H1 (cell line): ENCODE measurements at regions not wholly inside any gene's neighbourhood (a gene's known extent, or its start where the extent isn't known, plus 50 kb on each side); places are given as distances from the start of the nearest gene placed in this dataset.

Source experiments
- CTCF ChIA-PET: fragments of 300-600 bp; sonication (Branson Sonifier 250); formaldehyde crosslinking; loops from one replicate; lab custom pipeline; 2021; ENCODE audit not compliant: partially characterized antibody; lab: Charles Lee
- POLR2A ChIA-PET: fragments of 300-600 bp; sonication (Branson Sonifier 250); formaldehyde crosslinking; loops from one replicate; lab custom pipeline; 2021; ENCODE audit warnings: inconsistent platforms; ENCODE audit not compliant: partially characterized antibody; lab: Charles Lee
- DNase-seq, 2 experiments: peaks; one replicate each; pipeline versions ENCODE4 v3.0.0 to v3.0.0-alpha.2; 2010 to 2022; ENCODE audit warnings: low spot score in 2 of 2, low read depth in 1 of 2, mixed read lengths in 1 of 2
- FAIRE-seq: peaks from 2 replicates; lab custom pipeline; 2011; peaks lifted over from hg19 to GRCh38; lab: Jason Lieb, UNC
- H2AFZ ChIP-seq: 2 replicates; pipeline ENCODE4 v1.8.1; 2012; ENCODE audit warnings: low read length, inconsistent platforms
- H2AK5ac ChIP-seq: 2 replicates; pipeline ENCODE4 v1.6.1; 2013; ENCODE audit warnings: low read depth, low read length
- H2BK120ac ChIP-seq: replicated peaks from 2 replicates; pipeline ENCODE3; 2013; ENCODE audit warnings: low read depth, low read length, inconsistent platforms
- H2BK12ac ChIP-seq: 2 replicates; pipeline ENCODE4 v1.6.1; 2013; ENCODE audit warnings: low read depth, low read length
- H2BK15ac ChIP-seq: 2 replicates; pipeline ENCODE4 v1.6.1; 2013; ENCODE audit warnings: low read length
- H2BK20ac ChIP-seq: 2 replicates; pipeline ENCODE4 v1.6.1; 2013; ENCODE audit warnings: low read length
- H2BK5ac ChIP-seq: 2 replicates; pipeline ENCODE4 v1.6.1; 2013; ENCODE audit warnings: low read depth, low read length
- H3K14ac ChIP-seq: 2 replicates; pipeline ENCODE4 v1.6.1; 2013; ENCODE audit warnings: inconsistent platforms; ENCODE audit not compliant: insufficient read length
- H3K18ac ChIP-seq: 2 replicates; pipeline ENCODE4 v1.6.1; 2013; ENCODE audit warnings: low read length; ENCODE audit errors: extremely low read depth
- H3K23ac ChIP-seq: 2 replicates; pipeline ENCODE4 v1.6.1; 2013; ENCODE audit warnings: inconsistent platforms; ENCODE audit not compliant: insufficient read length
- H3K23me2 ChIP-seq: 2 replicates; pipeline ENCODE4 v1.6.1; 2013; ENCODE audit warnings: low read depth, low read length
- H3K27ac ChIP-seq: 2 replicates; pipeline ENCODE4 v1.6.1; 2011; ENCODE audit warnings: low read depth, low read length, inconsistent platforms
- H3K27me3 ChIP-seq, 4 experiments: replicated peaks in 1 of 4; 1 replicate in 1 of 4; 2 replicates in 3 of 4; pipeline versions ENCODE4 v1.6.1 to v1.8.1; 2011 to 2013; ENCODE audit warnings: low read length in 3 of 4, mild to moderate bottlenecking in 3 of 4, inconsistent platforms in 2 of 4, mixed read lengths in 2 of 4, moderate library complexity in 1 of 4; ENCODE audit not compliant: control insufficient read depth in 3 of 4, insufficient read depth in 3 of 4; ENCODE audit errors: extremely low read depth in 1 of 4
- H3K36me3 ChIP-seq, 4 experiments: 2 replicates each; pipeline versions ENCODE4 v1.6.1 to v1.8.1; 2011 to 2013; ENCODE audit warnings: mild to moderate bottlenecking in 4 of 4, low read length in 3 of 4, moderate library complexity in 2 of 4, control low read depth in 1 of 4, inconsistent platforms in 1 of 4; ENCODE audit not compliant: insufficient read depth in 4 of 4, control insufficient read depth in 2 of 4
- H3K4ac ChIP-seq: replicated peaks from 2 replicates; pipeline ENCODE3; 2013; ENCODE audit warnings: low read length, low read depth, mixed read lengths, inconsistent platforms; ENCODE audit not compliant: insufficient read length
- H3K4me1 ChIP-seq, 4 experiments: replicated peaks in 1 of 4; 1 replicate in 1 of 4; 2 replicates in 3 of 4; pipeline versions ENCODE4 v1.6.1 to v1.8.1; 2011 to 2013; ENCODE audit warnings: low read length in 3 of 4, inconsistent platforms in 2 of 4, mixed read lengths in 1 of 4; ENCODE audit not compliant: insufficient read depth in 4 of 4, control insufficient read depth in 3 of 4
- H3K4me2 ChIP-seq, 2 experiments: 2 replicates each; pipeline versions ENCODE4 v1.6.1 to v1.8.1; 2011 to 2013; ENCODE audit warnings: low read depth in 2 of 2, low read length in 2 of 2, control low read depth in 1 of 2, inconsistent platforms in 1 of 2, mild to moderate bottlenecking in 1 of 2; ENCODE audit not compliant: insufficient read depth in 1 of 2
- H3K4me3 ChIP-seq, 4 experiments: fragments of 200-600, 300-600 bp in 1 of 4; sonication (generic), shearing (Covaris generic), sonication (Bioruptor Twin) in 1 of 4; 2 replicates each; pipeline versions ENCODE4 v1.5.1 to v1.8.1; 2011 to 2016; ENCODE audit warnings: low read length in 4 of 4, low read depth in 3 of 4, control low read depth in 2 of 4, inconsistent platforms in 2 of 4, mild to moderate bottlenecking in 2 of 4, mixed read lengths in 1 of 4, moderate library complexity in 1 of 4; ENCODE audit not compliant: insufficient read depth in 2 of 4; ENCODE audit errors: extremely low read depth in 1 of 4
- H3K56ac ChIP-seq: replicated peaks from 2 replicates; pipeline ENCODE3; 2013; ENCODE audit warnings: low read depth, mild to moderate bottlenecking, mixed read lengths, low read length, inconsistent platforms; ENCODE audit not compliant: insufficient read length
- H3K79me1 ChIP-seq: 2 replicates; pipeline ENCODE4 v1.6.1; 2013; ENCODE audit warnings: low read depth, low read length, control low read depth
- H3K79me2 ChIP-seq, 2 experiments: 2 replicates each; pipeline versions ENCODE4 v1.6.1 to v1.8.1; 2012 to 2013; ENCODE audit warnings: low read length in 2 of 2, mild to moderate bottlenecking in 2 of 2, inconsistent platforms in 1 of 2; ENCODE audit not compliant: insufficient read depth in 2 of 2, control insufficient read depth in 1 of 2
- H3K9ac ChIP-seq, 4 experiments: replicated peaks in 1 of 4; 1 replicate in 1 of 4; 2 replicates in 3 of 4; pipeline versions ENCODE4 v1.6.1 to v1.8.1; 2011 to 2013; ENCODE audit warnings: low read depth in 3 of 4, low read length in 3 of 4, control low read depth in 2 of 4, mild to moderate bottlenecking in 2 of 4, moderate library complexity in 2 of 4, inconsistent platforms in 1 of 4; ENCODE audit errors: extremely low read depth in 1 of 4
- H3K9me3 ChIP-seq, 2 experiments: 2 replicates each; pipeline versions ENCODE4 v1.6.1 to v1.8.1; 2012 to 2013; ENCODE audit warnings: mild to moderate bottlenecking in 2 of 2, moderate library complexity in 2 of 2, control low read depth in 1 of 2, inconsistent platforms in 1 of 2, low read depth in 1 of 2, low read length in 1 of 2, mixed read lengths in 1 of 2; ENCODE audit not compliant: insufficient read depth in 2 of 2
- H4K20me1 ChIP-seq, 2 experiments: replicated peaks in 1 of 2; 2 replicates each; pipeline versions ENCODE3 to v1.8.1; 2011 to 2013; ENCODE audit warnings: inconsistent platforms in 2 of 2, low read length in 2 of 2, mild to moderate bottlenecking in 1 of 2; ENCODE audit not compliant: insufficient read depth in 2 of 2, control insufficient read depth in 1 of 2
- H4K5ac ChIP-seq: 2 replicates; pipeline ENCODE4 v1.6.1; 2013; ENCODE audit warnings: low read length, low read depth, mixed read lengths, inconsistent platforms; ENCODE audit not compliant: insufficient read length
- H4K8ac ChIP-seq: 2 replicates; pipeline ENCODE4 v1.8.0; 2013; ENCODE audit warnings: mild to moderate bottlenecking, moderate library complexity, low read length, inconsistent platforms; ENCODE audit not compliant: insufficient read depth; ENCODE audit errors: extremely low read depth
- H4K91ac ChIP-seq: replicated peaks from 2 replicates; pipeline ENCODE3; 2013; ENCODE audit warnings: low read length, mixed read lengths, inconsistent platforms; ENCODE audit not compliant: insufficient read length
- BRCA1 ChIP-seq: IDR thresholded peaks from 2 replicates; pipeline ENCODE4 v1.6.1; 2012; ENCODE audit warnings: low read depth, low read length, improper control_type of control experiment
- CBX5 ChIP-seq: fragments of 300-800, 300-1000 bp; sonication (generic); IDR thresholded peaks from 2 replicates; pipeline ENCODE4 v1.7.1; 2016; ENCODE audit warnings: antibody characterized with exemption, low read length, low read depth
- KDM5A ChIP-seq: fragments of 200-600 bp; IDR thresholded peaks from 2 replicates; pipeline ENCODE4 v1.7.1; 2012; ENCODE audit warnings: mild to moderate bottlenecking, low read length, inconsistent platforms, mixed read lengths
- RBBP5 ChIP-seq: IDR thresholded peaks from 2 replicates; pipeline ENCODE4 v1.7.1; 2012; ENCODE audit warnings: low read depth, mild to moderate bottlenecking, inconsistent platforms, low read length, moderate library complexity, borderline replicate concordance
- SP2 ChIP-seq: IDR thresholded peaks from 2 replicates; pipeline ENCODE4 v1.6.1; 2012; ENCODE audit warnings: mild to moderate bottlenecking, low read length, inconsistent platforms
- SRF ChIP-seq: IDR thresholded peaks from 2 replicates; pipeline ENCODE4 v1.6.1; 2011; ENCODE audit warnings: mild to moderate bottlenecking, low read depth, low read length, moderate library complexity
- SUZ12 ChIP-seq: fragments of 200-600 bp; sonication (generic); IDR thresholded peaks from 2 replicates; pipeline ENCODE4 v1.6.1; 2012; ENCODE audit warnings: mild to moderate bottlenecking, inconsistent platforms, low read length, moderate library complexity, mixed read lengths
- TAF1 ChIP-seq: IDR thresholded peaks from 2 replicates; pipeline ENCODE4 v1.6.1; 2011; ENCODE audit warnings: mild to moderate bottlenecking, low read depth, low read length
- WGBS, 2 experiments: shearing (Covaris generic) in 1 of 2; methylation state at CpG; one replicate each; pipeline versions ENCODE4 v1.1.6 to v1.1.7; 2013 to 2015; ENCODE audit warnings: low lambda C conversion rate in 2 of 2, mixed read lengths in 2 of 2, inconsistent platforms in 1 of 2, low coverage in 1 of 2, missing lambda C conversion rate in 1 of 2; ENCODE audit not compliant: insufficient replicate concordance in 2 of 2, insufficient coverage in 1 of 2, insufficient read length in 1 of 2; ENCODE audit errors: extremely low coverage in 1 of 2, missing lambda C conversion rate in 1 of 2; 5-methylcytosine and 5-hydroxymethylcytosine counted together

DNA sequence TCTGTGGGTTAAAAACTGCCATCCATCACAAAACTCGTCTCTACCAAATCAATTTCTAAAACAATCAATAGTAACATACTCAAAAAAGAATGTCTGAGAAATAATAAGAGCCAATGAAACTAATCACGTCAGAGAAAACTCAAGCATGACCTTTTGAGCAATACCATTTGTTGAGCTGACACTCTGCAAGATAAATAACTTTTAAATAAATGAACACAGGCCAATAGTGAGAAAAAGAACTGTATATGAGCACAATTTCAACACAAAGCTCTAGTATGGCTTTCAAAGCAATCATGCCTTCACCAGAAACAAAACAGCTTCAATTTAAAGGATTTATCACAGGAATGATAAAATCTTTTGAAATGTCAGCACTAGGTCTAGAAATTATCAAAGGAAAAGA, 249.2 kb upstream of the SETMAR start:
- no peak overlapping the region for H2BK5ac ChIP-seq
- no peaks in the 10 kb centered on the region for H3K9me3 ChIP-seq
- H3K23ac ChIP-seq = no peak overlapping the region
- no peak overlapping the region for H2BK12ac ChIP-seq
- 87% methylated on average over 2 of the region's 2 CpGs; no CpG with 5 or more reads in 1 of the 2 experiments for WGBS, 2 experiments
- H3K79me2 ChIP-seq = no peaks in the 10 kb centered on the region
- H3K9ac ChIP-seq = no peak overlapping the region
- no peak overlapping the region for H2BK120ac ChIP-seq
- no peaks in the 10 kb centered on the region for H3K23me2 ChIP-seq
- no peak overlapping the region for H3K4me3 ChIP-seq
- no peak for TF ChIP-seq BRCA1
- no peak for TF ChIP-seq KDM5A
- no peak for TF ChIP-seq SRF
- no peak for TF ChIP-seq SP2
- TF ChIP-seq TAF1 = no peak
- TF ChIP-seq RBBP5 = no peak
- TF ChIP-seq CBX5 = no peak
- TF ChIP-seq SUZ12 = no peak
- no peak overlapping the region for H2AFZ ChIP-seq
- no peak for FAIRE-seq
- H3K27ac ChIP-seq = no peak overlapping the region
- H3K27me3 ChIP-seq = no peaks in the 10 kb centered on the region
- no peak overlapping the region for H4K91ac ChIP-seq
- no peak overlapping the region for H3K14ac ChIP-seq
- ChIA-PET CTCF (interaction anchor here (1.0 kb wide), 1 partner anchor 853 kb away, joined by 5 read pairs; no protein-coding TSS in a partner anchor), POLR2A (no interaction called here)
- H2BK15ac ChIP-seq = no peak overlapping the region
- H4K8ac ChIP-seq = no peak overlapping the region
- no peaks in the 10 kb centered on the region for H4K20me1 ChIP-seq
- no peak overlapping the region for H3K56ac ChIP-seq
- no peaks in the 10 kb centered on the region for H3K36me3 ChIP-seq
- no peaks in the 10 kb centered on the region for H3K4me1 ChIP-seq
- H2BK20ac ChIP-seq = no peak overlapping the region
- no peak overlapping the region for H3K4ac ChIP-seq
- no peak overlapping the region for H4K5ac ChIP-seq
- DNase-seq = no peak
- H3K18ac ChIP-seq = no peak overlapping the region
- no peak overlapping the region for H3K4me2 ChIP-seq
- no peak overlapping the region for H2AK5ac ChIP-seq
- no peaks in the 10 kb centered on the region for H3K79me1 ChIP-seq
